ENCODE measurements at regions not wholly inside any gene's neighbourhood (a gene's known extent, or its start where the extent isn't known, plus 50 kb on each side); places are given as distances from the start of the nearest gene placed in this dataset.
"Not testable (repeated sequence)": the region's sequence is repeated elsewhere in the genome, so short reads cannot be mapped to it uniquely, and the experiment has no call there.

DNA sequence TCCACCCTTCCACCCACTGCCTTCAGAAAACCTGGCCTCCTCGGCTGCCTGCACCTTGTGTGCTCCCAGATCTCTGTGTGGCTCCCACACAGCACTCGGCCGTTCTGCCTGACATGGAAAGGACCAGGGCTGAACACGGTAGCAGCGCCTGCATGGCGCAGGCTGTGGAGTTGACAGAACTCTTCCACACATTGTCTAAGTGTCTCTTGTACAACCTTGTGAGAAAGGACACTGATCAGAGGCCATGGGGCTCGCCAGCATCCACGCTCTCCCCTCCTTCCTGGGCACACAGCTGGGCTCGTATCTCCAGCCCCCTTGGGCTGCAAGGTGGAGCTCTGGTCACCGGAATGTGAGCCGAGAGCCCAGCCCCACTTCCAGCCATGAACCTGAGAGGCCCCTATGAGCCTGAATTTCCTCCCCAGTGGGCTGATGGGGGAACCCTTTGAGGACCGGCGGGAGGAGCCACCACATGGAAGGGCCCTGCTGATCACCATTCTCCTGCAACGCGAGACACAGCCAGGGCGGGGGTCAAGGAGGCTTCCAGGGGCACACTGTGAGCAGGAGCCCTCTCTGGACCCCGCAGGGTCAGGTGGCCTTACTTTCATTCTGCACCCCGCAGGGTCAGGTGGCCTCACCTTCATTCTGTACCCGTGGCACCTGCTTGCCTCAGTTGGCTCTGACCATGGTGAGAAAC lies 314.2 kb upstream of the MYT1L start:
- TF ChIP-seq, protein P1, sequence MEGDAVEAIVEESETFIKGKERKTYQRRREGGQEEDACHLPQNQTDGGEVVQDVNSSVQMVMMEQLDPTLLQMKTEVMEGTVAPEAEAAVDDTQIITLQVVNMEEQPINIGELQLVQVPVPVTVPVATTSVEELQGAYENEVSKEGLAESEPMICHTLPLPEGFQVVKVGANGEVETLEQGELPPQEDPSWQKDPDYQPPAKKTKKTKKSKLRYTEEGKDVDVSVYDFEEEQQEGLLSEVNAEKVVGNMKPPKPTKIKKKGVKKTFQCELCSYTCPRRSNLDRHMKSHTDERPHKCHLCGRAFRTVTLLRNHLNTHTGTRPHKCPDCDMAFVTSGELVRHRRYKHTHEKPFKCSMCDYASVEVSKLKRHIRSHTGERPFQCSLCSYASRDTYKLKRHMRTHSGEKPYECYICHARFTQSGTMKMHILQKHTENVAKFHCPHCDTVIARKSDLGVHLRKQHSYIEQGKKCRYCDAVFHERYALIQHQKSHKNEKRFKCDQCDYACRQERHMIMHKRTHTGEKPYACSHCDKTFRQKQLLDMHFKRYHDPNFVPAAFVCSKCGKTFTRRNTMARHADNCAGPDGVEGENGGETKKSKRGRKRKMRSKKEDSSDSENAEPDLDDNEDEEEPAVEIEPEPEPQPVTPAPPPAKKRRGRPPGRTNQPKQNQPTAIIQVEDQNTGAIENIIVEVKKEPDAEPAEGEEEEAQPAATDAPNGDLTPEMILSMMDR (IDR thresholded peaks at IDR 0.05; ENCODE audit: control extremely low read depth, extremely low read depth, low read depth, missing control alignments) = no peak
- ChIA-PET POLR2A (no interaction called here), CTCF (interaction anchor here (2.1 kb wide), 1 partner anchor 11 kb away, joined by 6 read pairs; no protein-coding TSS in a partner anchor)
- DNase-seq (ENCODE audit: extremely low spot score) = no peak

GRCh38 chr2:2644751-2645150 lies 313.7 kb upstream of the MYT1L start:
- CTCF ChIA-PET; DNase-seq (ENCODE audit: extremely low spot score); POLR2A ChIA-PET: not testable (repeated sequence)

DNA sequence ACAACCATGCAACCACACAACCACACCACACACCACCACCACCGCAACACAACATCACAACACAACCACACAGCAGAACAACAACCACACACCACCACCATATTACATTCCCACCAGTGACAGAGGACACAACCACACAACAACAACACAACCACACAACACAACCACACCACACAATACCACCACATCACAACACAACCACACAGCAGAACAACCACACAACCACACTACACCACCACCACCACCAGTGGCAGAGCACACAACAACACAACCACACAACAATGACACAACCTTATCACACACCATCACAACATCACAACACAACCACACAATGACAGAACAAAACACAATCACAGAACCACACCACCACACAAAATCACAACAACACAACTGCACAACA lies 313.0 kb upstream of the MYT1L start:
- DNase-seq (ENCODE audit: extremely low spot score) = no peak
- POLR2A ChIA-PET = no interaction called here
- TF ChIP-seq, protein P1 (IDR thresholded peaks at IDR 0.05; ENCODE audit: control extremely low read depth, extremely low read depth, low read depth, missing control alignments) = no peak
- CTCF ChIA-PET = no interaction called here

DNA sequence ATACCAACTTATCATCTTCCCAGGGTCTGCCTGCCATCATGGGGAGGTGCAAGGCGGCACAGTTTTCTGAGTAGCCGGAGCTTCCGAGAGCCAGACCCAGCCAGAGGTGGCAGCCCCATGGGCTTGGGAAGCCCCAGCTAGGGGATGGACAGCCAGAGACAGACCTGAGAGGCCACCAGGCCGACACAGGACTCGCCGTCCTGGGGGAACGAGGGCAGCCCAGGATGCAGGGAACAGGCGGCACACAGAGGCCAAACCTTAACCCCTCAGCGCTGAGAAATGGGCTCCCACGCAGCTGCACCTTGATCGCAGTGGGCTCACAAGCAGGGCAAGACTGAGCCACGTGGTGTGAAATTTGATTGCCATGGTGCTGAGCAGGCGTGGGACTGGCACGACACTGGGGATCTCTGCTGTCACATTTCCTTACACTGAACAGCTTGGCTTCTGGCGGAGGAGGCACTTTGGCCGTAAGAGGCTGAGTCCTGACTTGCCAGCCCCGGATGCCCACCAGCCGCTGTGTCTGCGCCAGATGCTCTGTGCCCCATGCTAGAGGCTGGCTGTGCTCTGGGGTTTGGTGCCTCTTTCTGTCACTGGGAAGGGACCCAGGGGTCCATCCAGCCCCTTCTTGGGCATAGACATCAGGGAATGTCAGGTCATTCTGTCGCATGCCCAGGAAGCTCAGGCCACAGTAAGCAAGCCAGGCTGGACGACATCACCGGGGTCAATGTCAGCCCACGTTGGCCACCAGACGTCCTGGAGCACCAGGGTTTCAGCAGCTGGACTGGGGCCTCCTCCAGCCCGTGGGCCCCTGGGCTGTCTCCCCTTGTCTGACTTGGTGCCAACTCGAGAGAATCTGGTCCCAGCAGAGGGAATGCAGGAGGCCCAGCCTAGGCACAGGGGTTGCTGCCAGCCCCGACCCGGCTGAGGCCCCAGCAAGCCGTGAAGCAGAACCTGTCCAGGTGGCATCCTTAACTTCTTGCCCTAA lies 312.1 kb upstream of the MYT1L start:
- DNase-seq (ENCODE audit: extremely low spot score) = no peak
- ChIA-PET CTCF (no interaction called here), POLR2A (no interaction called here)
- TF ChIP-seq, protein P1 (IDR thresholded peaks at IDR 0.05; ENCODE audit: control extremely low read depth, extremely low read depth, low read depth, missing control alignments) = no peak

DNA sequence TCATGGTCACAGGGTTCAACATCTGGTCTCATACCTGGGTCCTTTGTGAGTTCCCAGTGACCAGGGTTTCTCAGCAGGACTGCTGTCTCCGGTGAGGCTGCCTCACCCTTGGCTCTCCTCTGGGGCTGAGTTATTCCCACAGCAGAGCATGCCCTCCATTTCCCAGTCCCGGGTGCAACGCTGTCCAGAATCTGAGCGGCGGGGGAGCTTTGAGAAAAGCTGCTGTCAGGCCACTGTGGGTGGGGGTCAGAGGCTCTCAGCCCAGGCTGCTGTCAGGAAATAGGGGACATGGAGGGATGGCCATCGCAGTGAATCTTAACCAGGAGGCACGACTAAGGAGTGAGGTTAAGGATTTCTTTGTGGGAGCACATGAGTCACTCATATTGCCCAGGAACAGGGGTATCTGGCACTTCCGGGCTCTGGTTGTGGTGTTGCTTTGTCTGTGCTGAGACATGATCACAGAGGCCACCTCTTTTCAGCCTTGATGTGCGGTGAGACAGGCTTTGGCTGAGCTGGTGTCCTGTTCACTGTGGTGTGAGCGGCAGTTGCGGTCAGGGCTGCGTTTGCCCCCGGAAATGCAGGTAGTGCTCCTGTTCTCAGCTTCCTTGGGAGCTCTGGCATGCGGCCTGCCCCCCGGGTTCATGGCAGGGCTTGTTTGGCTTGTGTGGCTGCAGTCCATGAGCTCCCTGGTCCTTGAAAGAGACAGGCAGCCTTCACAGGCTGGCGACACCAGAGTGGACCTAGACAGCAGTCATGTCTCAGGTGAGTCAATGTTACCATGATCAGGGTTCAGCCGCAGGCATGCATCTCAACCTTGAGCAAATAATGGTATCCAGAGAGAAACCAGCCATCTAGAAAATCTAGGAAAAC lies 310.7 kb upstream of the MYT1L start:
- DNase-seq (ENCODE audit: extremely low spot score) = no peak
- POLR2A ChIA-PET = no interaction called here
- CTCF ChIA-PET = no interaction called here
- TF ChIP-seq, protein P1 (IDR thresholded peaks at IDR 0.05; ENCODE audit: control extremely low read depth, extremely low read depth, low read depth, missing control alignments) = no peak

DNA sequence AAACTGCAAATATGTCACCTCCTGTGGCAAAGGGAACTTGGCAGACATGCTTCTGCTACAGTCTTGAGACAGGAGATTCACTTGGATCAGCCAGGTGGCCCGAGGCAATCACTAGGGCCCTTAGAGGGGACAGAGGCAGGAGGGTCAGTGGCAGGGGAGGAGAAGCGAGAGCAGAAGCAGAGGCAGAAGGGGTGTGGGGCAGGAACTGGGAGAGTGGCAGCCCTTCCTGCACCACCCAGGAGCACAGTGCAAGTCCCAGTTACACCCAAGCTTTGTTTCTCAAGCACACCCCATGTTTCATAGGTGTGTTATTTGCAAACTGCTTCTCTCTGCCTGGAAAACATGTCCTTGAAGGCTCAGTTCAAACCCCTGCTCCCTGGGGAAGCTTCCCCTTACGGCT lies 309.7 kb upstream of the MYT1L start:
- TF ChIP-seq, protein P1 (IDR thresholded peaks at IDR 0.05; ENCODE audit: control extremely low read depth, extremely low read depth, low read depth, missing control alignments) = no peak
- CTCF ChIA-PET = no interaction called here
- DNase-seq (ENCODE audit: extremely low spot score) = no peak
- POLR2A ChIA-PET = no interaction called here
